ENCODE measurements at regions not wholly inside any gene's neighbourhood (a gene's known extent, or its start where the extent isn't known, plus 50 kb on each side); places are given as distances from the start of the nearest gene placed in this dataset.

- DNase-seq: no peak
- H3K4me3 ChIP-seq (ENCODE audit: low read length): no peak overlapping the region
- H3K4me1 ChIP-seq (ENCODE audit: control insufficient read depth, insufficient read depth, low read length): no peaks in the 10 kb centered on the region
- H3K27me3 ChIP-seq (ENCODE audit: control insufficient read depth, insufficient read depth, low read length, poor library complexity, severe bottlenecking): no peaks in the 10 kb centered on the region
- no peaks in the 10 kb centered on the region for H3K36me3 ChIP-seq (ENCODE audit: control insufficient read depth, insufficient read depth, low read length)
- peaks cover 11% of the 10 kb centered on the region for H3K9me3 Mint-ChIP-seq
- H3K36me3 Mint-ChIP-seq (ENCODE audit: low read depth): peaks cover 6% of the 10 kb centered on the region
- peaks cover 7% of the 10 kb centered on the region for H3K9me3 ChIP-seq (ENCODE audit: control insufficient read depth, low read length)
- no peak overlapping the region for H3K27ac ChIP-seq (ENCODE audit: low read depth, low read length)
- no peaks in the 10 kb centered on the region for H3K4me1 Mint-ChIP-seq
- H3K27me3 Mint-ChIP-seq (ENCODE audit: insufficient read depth): no peaks in the 10 kb centered on the region
- H3K27ac Mint-ChIP-seq: no peak overlapping the region
- no peak for TF ChIP-seq CTCF (conservative IDR thresholded peaks at IDR 0.05)
- H3K4me3 Mint-ChIP-seq: no peak overlapping the region
- H3K9ac ChIP-seq (ENCODE audit: extremely low read depth, low read length, poor library complexity, severe bottlenecking): no peak overlapping the region
Measured at GRCh38 chr3:59593380-59593779, 543.6 kb upstream of the CFAP20DC start.

- Mint-ChIP-seq H3K27ac (no peak overlapping the region), H3K4me1 (no peaks in the 10 kb centered on the region), H3K4me3 (no peak overlapping the region), H3K9me3 (peaks cover 10% of the 10 kb centered on the region), H3K27me3 (ENCODE audit: insufficient read depth) (peaks cover 2% of the 10 kb centered on the region), H3K36me3 (ENCODE audit: low read depth) (no peaks in the 10 kb centered on the region)
- DNase-seq: no peak
- Histone ChIP-seq H3K36me3 (ENCODE audit: control insufficient read depth, insufficient read depth, low read length) (no peaks in the 10 kb centered on the region), H3K4me3 (ENCODE audit: low read length) (no peak overlapping the region), H3K27ac (ENCODE audit: low read depth, low read length) (no peak overlapping the region), H3K27me3 (ENCODE audit: control insufficient read depth, insufficient read depth, low read length, poor library complexity, severe bottlenecking) (no peaks in the 10 kb centered on the region), H3K9me3 (ENCODE audit: control insufficient read depth, low read length) (peaks cover 15% of the 10 kb centered on the region), H3K4me1 (ENCODE audit: control insufficient read depth, insufficient read depth, low read length) (no peaks in the 10 kb centered on the region), H3K9ac (ENCODE audit: extremely low read depth, low read length, poor library complexity, severe bottlenecking) (no peak overlapping the region)
- 88 to 100% methylated on average over 1 to 2 of the region's 2 CpGs for WGBS, 2 experiments (ENCODE audit: insufficient coverage in 1 of 2, insufficient read length in 1 of 2)
- TF ChIP-seq CTCF (conservative IDR thresholded peaks at IDR 0.05): no peak
Measured at GRCh38 chr3:59580996-59581395, 531.2 kb upstream of the CFAP20DC start.

GRCh38 chr3:59580499-59580898, 530.7 kb upstream of the CFAP20DC start:
- Mint-ChIP-seq H3K4me3 (no peak overlapping the region), H3K27me3 (ENCODE audit: insufficient read depth) (peaks cover 2% of the 10 kb centered on the region), H3K36me3 (ENCODE audit: low read depth) (no peaks in the 10 kb centered on the region), H3K4me1 (no peaks in the 10 kb centered on the region), H3K9me3 (peaks cover 5% of the 10 kb centered on the region), H3K27ac (no peak overlapping the region)
- no peak for TF ChIP-seq CTCF (conservative IDR thresholded peaks at IDR 0.05)
- Histone ChIP-seq H3K27ac (ENCODE audit: low read depth, low read length) (no peak overlapping the region), H3K4me1 (ENCODE audit: control insufficient read depth, insufficient read depth, low read length) (no peaks in the 10 kb centered on the region), H3K36me3 (ENCODE audit: control insufficient read depth, insufficient read depth, low read length) (no peaks in the 10 kb centered on the region), H3K9me3 (ENCODE audit: control insufficient read depth, low read length) (peaks cover 11% of the 10 kb centered on the region), H3K4me3 (ENCODE audit: low read length) (no peak overlapping the region), H3K9ac (ENCODE audit: extremely low read depth, low read length, poor library complexity, severe bottlenecking) (no peak overlapping the region), H3K27me3 (ENCODE audit: control insufficient read depth, insufficient read depth, low read length, poor library complexity, severe bottlenecking) (no peaks in the 10 kb centered on the region)
- DNase-seq: no peak
- 93% methylated on average over 3 of the region's 3 CpGs; no CpG with 5 or more reads in 1 of the 2 experiments for WGBS, 2 experiments (ENCODE audit: insufficient coverage in 1 of 2, insufficient read length in 1 of 2)

Data from endodermal cell (in vitro differentiated cells).